Left ventricle myocardium inferior (tissue), 1 donor: ENCODE measurements at regions not wholly inside any gene's neighbourhood (a gene's known extent, or its start where the extent isn't known, plus 50 kb on each side); places are given as distances from the start of the nearest gene placed in this dataset.

Experiments used
- DNase-seq: peaks from one replicate; pipeline ENCODE4 v3.0.0-alpha.2; 2020
- H3K27ac ChIP-seq: fragments of 200-600 bp; replicated peaks from 2 replicates; pipeline ENCODE4 v1.8.0; 2021
- H3K27me3 ChIP-seq: fragments of 200-600 bp; 2 replicates; pipeline ENCODE4 v1.8.0; 2021; ENCODE audit warnings: low read depth
- H3K36me3 ChIP-seq: fragments of 200-600 bp; 2 replicates; pipeline ENCODE4 v1.8.0; 2021
- H3K4me1 ChIP-seq: fragments of 200-600 bp; 2 replicates; pipeline ENCODE4 v1.8.0; 2021
- H3K4me3 ChIP-seq: fragments of 200-600 bp; 2 replicates; pipeline ENCODE4 v1.8.0; 2021; ENCODE audit warnings: mild to moderate bottlenecking, moderate library complexity
- H3K9me3 ChIP-seq: fragments of 200-600 bp; replicated peaks from 2 replicates; pipeline ENCODE4 v1.8.0; 2021
- intact Hi-C: fragments of 100-400 bp; cut with micrococcal nuclease; formaldehyde crosslinking; loops from one replicate; pipeline ENCODE4 v1.11.0; 2022
- TF ChIP-seq, protein P1 (sequence below): fragments of 200-600 bp; IDR thresholded peaks from 2 replicates; pipeline ENCODE4 v1.8.0; 2021; ENCODE audit warnings: antibody characterized with exemption, mild to moderate bottlenecking, borderline replicate concordance
- donor health status: DM: no; HTN: yes; CAD: no; lungs with severe emphysema.

DNA sequence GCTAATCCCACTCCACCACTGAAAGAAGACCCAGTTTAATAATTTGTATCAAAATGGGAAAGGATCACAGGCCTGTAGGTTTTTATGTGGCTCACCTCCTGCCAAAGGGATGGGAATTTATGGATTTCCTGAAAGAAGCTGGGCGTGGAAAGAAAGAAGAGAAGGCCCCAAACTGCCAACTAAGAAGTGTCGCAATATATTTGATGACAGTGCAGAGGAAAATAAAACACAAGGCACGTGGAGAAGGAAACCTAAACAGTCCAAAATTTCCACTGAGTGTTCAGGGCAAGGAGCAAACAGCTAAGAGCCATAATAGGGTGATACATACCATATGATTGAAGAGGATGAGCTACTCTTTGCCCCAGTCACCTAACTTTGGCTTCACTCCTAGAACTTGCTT lies 667.2 kb downstream of the GATA3 start:
- TF ChIP-seq, protein P1, sequence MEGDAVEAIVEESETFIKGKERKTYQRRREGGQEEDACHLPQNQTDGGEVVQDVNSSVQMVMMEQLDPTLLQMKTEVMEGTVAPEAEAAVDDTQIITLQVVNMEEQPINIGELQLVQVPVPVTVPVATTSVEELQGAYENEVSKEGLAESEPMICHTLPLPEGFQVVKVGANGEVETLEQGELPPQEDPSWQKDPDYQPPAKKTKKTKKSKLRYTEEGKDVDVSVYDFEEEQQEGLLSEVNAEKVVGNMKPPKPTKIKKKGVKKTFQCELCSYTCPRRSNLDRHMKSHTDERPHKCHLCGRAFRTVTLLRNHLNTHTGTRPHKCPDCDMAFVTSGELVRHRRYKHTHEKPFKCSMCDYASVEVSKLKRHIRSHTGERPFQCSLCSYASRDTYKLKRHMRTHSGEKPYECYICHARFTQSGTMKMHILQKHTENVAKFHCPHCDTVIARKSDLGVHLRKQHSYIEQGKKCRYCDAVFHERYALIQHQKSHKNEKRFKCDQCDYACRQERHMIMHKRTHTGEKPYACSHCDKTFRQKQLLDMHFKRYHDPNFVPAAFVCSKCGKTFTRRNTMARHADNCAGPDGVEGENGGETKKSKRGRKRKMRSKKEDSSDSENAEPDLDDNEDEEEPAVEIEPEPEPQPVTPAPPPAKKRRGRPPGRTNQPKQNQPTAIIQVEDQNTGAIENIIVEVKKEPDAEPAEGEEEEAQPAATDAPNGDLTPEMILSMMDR, result no peak

GRCh38 chr10:8722835-8723234 lies 668.3 kb downstream of the GATA3 start:
- no peak for DNase-seq
- H3K27me3 ChIP-seq, result no peaks in the 10 kb centered on the region
- H3K9me3 ChIP-seq, result peaks cover 56% of the 10 kb centered on the region
- H3K36me3 ChIP-seq, result no peaks in the 10 kb centered on the region
- intact Hi-C loops, result no loop called here
- no peak overlapping the region for H3K27ac ChIP-seq
- H3K4me1 ChIP-seq, result no peaks in the 10 kb centered on the region
- H3K4me3 ChIP-seq, result no peak overlapping the region
- TF ChIP-seq, protein P1, result no peak

More for the DNA sequence above, 667.2 kb downstream of the GATA3 start:
- Histone ChIP-seq H3K9me3 (peaks cover 63% of the 10 kb centered on the region), H3K27me3 (no peaks in the 10 kb centered on the region), H3K27ac (no peak overlapping the region), H3K4me3 (no peak overlapping the region), H3K4me1 (no peaks in the 10 kb centered on the region), H3K36me3 (no peaks in the 10 kb centered on the region)
- intact Hi-C loops, result no loop called here
- DNase-seq, result no peak

DNA sequence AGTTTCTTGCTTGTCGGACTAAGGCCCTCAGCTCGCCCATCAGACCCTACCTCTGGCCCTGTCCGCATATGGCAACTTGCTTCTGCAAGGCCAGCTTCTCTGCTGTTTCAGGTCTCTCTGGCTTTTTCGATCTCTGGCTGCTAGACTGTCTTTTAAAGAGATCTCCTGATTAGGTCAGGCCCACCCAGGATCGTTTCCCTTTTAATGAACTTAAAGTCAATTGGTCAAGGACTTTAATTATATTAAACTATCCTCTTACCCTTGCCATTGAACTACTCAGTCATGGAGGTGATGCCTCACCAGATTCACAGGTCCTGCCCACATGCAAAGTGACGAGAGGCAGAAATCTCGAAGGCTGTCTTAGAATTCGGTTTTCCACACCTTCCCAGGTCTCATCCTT lies 670.9 kb downstream of the GATA3 start:
- no peak for DNase-seq
- Histone ChIP-seq H3K4me1 (no peaks in the 10 kb centered on the region), H3K36me3 (no peaks in the 10 kb centered on the region), H3K4me3 (no peak overlapping the region), H3K27ac (no peak overlapping the region), H3K9me3 (peaks cover 31% of the 10 kb centered on the region), H3K27me3 (no peaks in the 10 kb centered on the region)
- TF ChIP-seq, protein P1, result no peak
- intact Hi-C loops, result no loop called here

DNA sequence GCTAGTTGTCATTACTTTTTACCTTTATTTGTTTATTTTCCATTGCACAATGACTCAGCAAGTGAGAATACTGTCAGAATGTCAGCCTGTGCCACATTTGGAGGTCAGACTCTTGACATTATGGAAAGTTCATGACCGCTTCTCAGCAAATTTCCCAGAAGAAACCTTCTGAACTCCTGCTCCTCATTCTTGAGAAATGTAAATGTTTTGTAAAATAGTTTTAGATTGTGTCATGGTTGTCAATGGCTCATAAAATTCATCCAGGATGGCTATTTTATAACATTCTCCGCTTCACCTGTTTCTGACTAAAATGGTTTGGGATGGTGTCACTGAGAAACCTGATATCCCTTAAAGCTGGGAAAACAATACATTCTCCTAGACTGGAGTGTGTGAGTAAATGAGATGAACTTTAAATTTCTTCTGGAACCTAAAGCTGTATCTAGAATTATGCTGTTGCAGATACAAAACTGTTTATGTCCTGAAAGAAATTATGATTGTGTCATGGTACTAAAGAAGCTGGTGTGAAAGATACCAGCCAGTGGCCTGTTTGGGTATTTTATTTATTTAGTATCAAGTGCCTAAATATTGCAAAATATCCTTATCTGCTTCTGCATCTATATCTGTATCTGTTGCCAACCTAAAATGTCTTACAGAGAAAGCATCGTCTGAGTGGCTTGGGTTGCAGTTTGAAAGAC lies 671.7 kb downstream of the GATA3 start:
- Histone ChIP-seq H3K4me1 (no peaks in the 10 kb centered on the region), H3K4me3 (no peak overlapping the region), H3K27me3 (no peaks in the 10 kb centered on the region), H3K27ac (no peak overlapping the region), H3K9me3 (peaks cover 22% of the 10 kb centered on the region), H3K36me3 (no peaks in the 10 kb centered on the region)
- DNase-seq, result no peak
- TF ChIP-seq, protein P1, result no peak
- intact Hi-C loops, result no loop called here

DNA sequence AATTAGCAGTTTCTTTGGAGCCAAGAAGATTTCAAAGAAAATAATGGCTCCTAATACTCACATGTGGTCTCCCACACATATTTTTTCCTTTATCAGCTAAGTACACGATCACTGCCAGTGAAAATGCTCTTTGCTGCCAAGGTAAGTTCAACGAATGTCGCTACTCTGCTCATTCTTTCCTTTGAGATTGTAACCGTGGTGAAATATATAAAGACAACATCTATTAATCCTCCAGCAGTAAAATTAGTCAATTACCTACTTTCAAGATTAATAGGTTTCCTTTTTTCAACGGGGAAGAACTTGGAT lies 672.2 kb downstream of the GATA3 start:
- Histone ChIP-seq H3K9me3 (peaks cover 20% of the 10 kb centered on the region), H3K4me3 (no peak overlapping the region), H3K36me3 (no peaks in the 10 kb centered on the region), H3K27ac (no peak overlapping the region), H3K4me1 (no peaks in the 10 kb centered on the region), H3K27me3 (no peaks in the 10 kb centered on the region)
- TF ChIP-seq, protein P1, result no peak
- intact Hi-C loops, result no loop called here
- DNase-seq, result no peak
